OCI-LY3 (cell line): ENCODE measurements at regions not wholly inside any gene's neighbourhood (a gene's known extent, or its start where the extent isn't known, plus 50 kb on each side); places are given as distances from the start of the nearest gene placed in this dataset.

Experiments
- H2AFZ ChIP-seq: fragments of 200-600, 300-600 bp; shearing (Covaris generic); 2 replicates; pipeline ENCODE4 v1.6.0; 2014; ENCODE audit warnings: antibody characterized with exemption, low read depth, low read length
- H3K27ac ChIP-seq: fragments of 200-600, 300-600 bp; sonication (generic); 2 replicates; pipeline ENCODE4 v1.5.1; 2014; ENCODE audit warnings: mild to moderate bottlenecking, low read length, moderate library complexity, mixed read lengths
- H3K27me3 ChIP-seq: fragments of 200-600, 300-600 bp; sonication (generic); 2 replicates; pipeline ENCODE4 v1.6.1; 2014; ENCODE audit warnings: low read depth, low read length, mixed read lengths
- H3K36me3 ChIP-seq: fragments of 200-600, 300-600 bp; sonication (generic); replicated peaks from 2 replicates; pipeline ENCODE3; 2014; ENCODE audit warnings: low read depth, low read length, mixed read lengths
- H3K4me1 ChIP-seq: fragments of 300-600, 200-600 bp; sonication (generic); 2 replicates; pipeline ENCODE4 v1.6.1; 2014; ENCODE audit warnings: low read length, mixed read lengths
- H3K4me2 ChIP-seq: fragments of 200-600, 300-600 bp; sonication (generic); 2 replicates; pipeline ENCODE4 v1.6.1; 2014; ENCODE audit warnings: low read length, mixed read lengths
- H3K4me3 ChIP-seq: fragments of 300-600, 200-600 bp; sonication (generic); 2 replicates; pipeline ENCODE4 v1.5.1; 2014; ENCODE audit warnings: antibody characterized with exemption, mild to moderate bottlenecking, low read length, moderate library complexity
- H3K79me2 ChIP-seq: fragments of 300-600, 200-600 bp; shearing (Covaris generic); 2 replicates; pipeline ENCODE4 v1.6.1; 2014; ENCODE audit warnings: mild to moderate bottlenecking, low read length, mixed read lengths
- H3K9ac ChIP-seq: fragments of 300-600, 200-600 bp; shearing (Covaris generic); 2 replicates; pipeline ENCODE4 v1.6.0; 2014; ENCODE audit warnings: mild to moderate bottlenecking, low read length, moderate library complexity
- H3K9me3 ChIP-seq: fragments of 200-600, 300-600 bp; shearing (Covaris generic); 2 replicates; pipeline ENCODE4 v1.6.1; 2014; ENCODE audit warnings: low read length, mixed read lengths; ENCODE audit not compliant: insufficient read depth
- H4K20me1 ChIP-seq: fragments of 200-600, 300-600 bp; sonication (generic); 2 replicates; pipeline ENCODE4 v1.6.1; 2016; ENCODE audit warnings: low read length, mixed read lengths; ENCODE audit not compliant: insufficient read depth
- CTCF ChIP-seq: fragments of 200-600, 300-600 bp; sonication (generic); IDR thresholded peaks from 2 replicates; pipeline ENCODE4 v1.5.1; 2014; ENCODE audit warnings: antibody characterized with exemption, low read length, low read depth
- EZH2phosphoT487 ChIP-seq: fragments of 200-600 bp; shearing (Covaris generic); IDR thresholded peaks from 2 replicates; pipeline ENCODE4 v1.6.1; 2018; ENCODE audit warnings: antibody characterized with exemption, mixed run types, low read depth

DNA sequence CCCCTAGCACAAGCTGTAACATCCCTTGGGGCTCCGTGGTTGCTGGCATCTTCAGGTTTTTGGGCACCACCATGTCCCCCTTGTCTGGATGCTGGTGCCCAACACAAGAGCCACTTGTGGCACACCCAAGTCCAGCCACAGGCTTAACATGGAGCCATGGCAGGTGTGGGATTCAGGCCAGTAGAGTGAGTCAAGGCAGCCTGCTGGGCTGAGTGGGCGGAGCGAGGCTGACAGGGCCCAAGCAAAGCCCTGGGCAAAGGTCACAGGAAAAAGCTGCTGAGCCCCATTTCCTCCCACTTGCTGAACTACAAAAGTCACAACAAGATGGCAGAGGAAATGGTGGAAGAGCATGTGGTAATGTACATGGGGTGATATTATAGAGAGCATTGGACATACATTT, 950.7 kb upstream of the FLRT2 start:
- no peaks in the 10 kb centered on the region for H4K20me1 ChIP-seq
- no peak overlapping the region for H3K9ac ChIP-seq
- H2AFZ ChIP-seq, result no peak overlapping the region
- H3K27ac ChIP-seq, result no peak overlapping the region
- H3K9me3 ChIP-seq, result no peaks in the 10 kb centered on the region
- TF ChIP-seq EZH2phosphoT487, result no peak
- TF ChIP-seq CTCF, result no peak
- no peaks in the 10 kb centered on the region for H3K27me3 ChIP-seq
- H3K4me2 ChIP-seq, result no peak overlapping the region
- H3K79me2 ChIP-seq, result no peaks in the 10 kb centered on the region
- no peaks in the 10 kb centered on the region for H3K36me3 ChIP-seq
- peaks cover 32% of the 10 kb centered on the region for H3K4me1 ChIP-seq
- no peak overlapping the region for H3K4me3 ChIP-seq

- no peaks in the 10 kb centered on the region for H3K9me3 ChIP-seq
- no peaks in the 10 kb centered on the region for H4K20me1 ChIP-seq
- H3K4me2 ChIP-seq, result no peak overlapping the region
- no peak overlapping the region for H3K27ac ChIP-seq
- H3K79me2 ChIP-seq, result no peaks in the 10 kb centered on the region
- H3K4me3 ChIP-seq, result no peak overlapping the region
- H3K27me3 ChIP-seq, result no peaks in the 10 kb centered on the region
- peaks cover 24% of the 10 kb centered on the region for H3K4me1 ChIP-seq
- no peak overlapping the region for H3K9ac ChIP-seq
- H2AFZ ChIP-seq, result no peak overlapping the region
- H3K36me3 ChIP-seq, result no peaks in the 10 kb centered on the region
- TF ChIP-seq CTCF, result no peak
- TF ChIP-seq EZH2phosphoT487, result no peak
Measured at GRCh38 chr14:84581041-84581440, 948.9 kb upstream of the FLRT2 start.

- Histone ChIP-seq H3K79me2 (no peaks in the 10 kb centered on the region), H3K4me1 (peaks cover 21% of the 10 kb centered on the region), H3K9me3 (no peaks in the 10 kb centered on the region), H4K20me1 (no peaks in the 10 kb centered on the region), H2AFZ (no peak overlapping the region), H3K4me3 (no peak overlapping the region), H3K36me3 (no peaks in the 10 kb centered on the region), H3K27ac (no peak overlapping the region), H3K4me2 (no peak overlapping the region), H3K9ac (no peak overlapping the region), H3K27me3 (no peaks in the 10 kb centered on the region)
- TF ChIP-seq EZH2phosphoT487, result no peak
- no peak for TF ChIP-seq CTCF
Measured at GRCh38 chr14:84584511-84584910, 945.4 kb upstream of the FLRT2 start.

DNA sequence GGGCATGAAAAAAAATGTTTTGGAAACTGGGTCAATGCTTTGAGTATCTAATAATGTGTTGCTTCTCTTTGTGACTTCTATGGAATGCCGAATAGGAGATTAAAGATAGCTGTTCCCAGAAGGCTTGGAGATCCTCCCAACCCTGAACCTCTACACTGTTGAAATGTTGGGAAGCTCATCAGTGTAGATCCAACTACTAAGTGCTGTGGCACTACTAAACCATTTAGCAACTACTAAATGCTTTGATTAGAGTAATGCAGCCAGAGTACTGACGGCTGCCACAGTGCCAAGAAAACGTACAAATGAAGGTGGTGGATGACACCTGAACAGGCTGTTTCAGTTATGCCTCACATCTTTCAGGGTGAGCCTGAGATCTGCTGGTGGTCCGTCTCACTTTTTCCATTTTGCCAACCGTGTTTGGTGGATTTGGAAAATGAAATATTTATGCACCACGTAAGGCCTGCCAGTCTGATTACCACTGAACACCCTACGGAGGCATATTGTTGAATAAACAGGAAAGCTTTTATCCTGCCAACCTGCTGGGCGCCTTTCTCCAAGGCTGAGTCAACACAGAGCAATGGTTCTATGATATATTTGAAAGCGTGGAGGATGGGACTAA, 938.0 kb upstream of the FLRT2 start:
- TF ChIP-seq EZH2phosphoT487 (no peak), CTCF (no peak)
- Histone ChIP-seq H3K36me3 (no peaks in the 10 kb centered on the region), H3K9me3 (no peaks in the 10 kb centered on the region), H4K20me1 (no peaks in the 10 kb centered on the region), H3K27ac (no peak overlapping the region), H3K4me1 (no peaks in the 10 kb centered on the region), H3K9ac (no peak overlapping the region), H3K4me3 (no peak overlapping the region), H3K27me3 (no peaks in the 10 kb centered on the region), H2AFZ (no peak overlapping the region), H3K79me2 (no peaks in the 10 kb centered on the region), H3K4me2 (no peak overlapping the region)
